ENCODE measurements at regions not wholly inside any gene's neighbourhood (a gene's known extent, or its start where the extent isn't known, plus 50 kb on each side); places are given as distances from the start of the nearest gene placed in this dataset.

DNA sequence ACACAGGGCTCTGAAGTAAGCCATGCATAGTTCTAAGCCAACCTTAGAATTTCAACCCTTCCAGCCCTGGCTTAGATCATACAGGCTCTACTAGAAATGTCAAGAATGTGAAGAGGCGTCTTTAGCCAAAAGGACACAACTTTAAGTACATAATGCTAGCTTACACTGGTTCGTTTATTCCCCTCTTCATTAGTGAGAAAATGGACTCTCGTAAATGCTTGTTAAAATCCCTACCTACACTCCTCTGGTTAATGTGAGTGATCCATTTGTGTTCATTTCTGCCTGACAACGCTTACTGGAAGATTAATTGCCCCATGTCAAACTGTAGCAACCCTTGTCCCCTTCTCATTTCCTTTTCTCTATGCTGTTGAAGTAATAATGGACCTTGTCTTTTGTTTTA, 149.3 kb upstream of the POU5F2 start:
- Histone ChIP-seq H3K36me3 (replicated peaks in 1 of 2; ENCODE audit: control extremely low read depth in 1 of 2, control insufficient read depth in 1 of 2, extremely low read depth in 1 of 2, insufficient read depth in 2 of 2, low read length in 1 of 2) (no peaks in the 10 kb centered on the region), H3K27ac (ENCODE audit: low read length in 2 of 2) (no peak overlapping the region), H3K79me2 (ENCODE audit: control insufficient read depth, insufficient read depth, low read length) (no peaks in the 10 kb centered on the region), H3K9ac (ENCODE audit: low read length) (no peak overlapping the region), H3K4me3 (ENCODE audit: control extremely low read depth in 1 of 5, extremely low read depth in 1 of 5, insufficient read depth in 1 of 5, low read depth in 2 of 5, low read length in 4 of 5) (no peak overlapping the region), H2AFZ (ENCODE audit: insufficient read depth, low read depth, low read length, poor library complexity, severe bottlenecking) (no peak overlapping the region), H3K4me2 (replicated peaks; ENCODE audit: low read depth, low read length, poor library complexity, severe bottlenecking) (no peak overlapping the region), H3K4me1 (ENCODE audit: control insufficient read depth in 2 of 2, insufficient read depth in 2 of 2, low read length in 2 of 2) (peaks cover 0 to 7% of the 10 kb centered on the region in 2 donors), H3K27me3 (replicated peaks in 1 of 4; ENCODE audit: control extremely low read depth in 1 of 4, control insufficient read depth in 3 of 4, insufficient read depth in 4 of 4, low read length in 3 of 4) (no peaks in the 10 kb centered on the region), H3K9me3 (ENCODE audit: control extremely low read depth in 1 of 3, control insufficient read depth in 2 of 3, insufficient read depth in 1 of 3, low read length in 2 of 3) (no peaks in the 10 kb centered on the region), H4K20me1 (ENCODE audit: control insufficient read depth, insufficient read depth, low read length, poor library complexity, severe bottlenecking) (no peaks in the 10 kb centered on the region)
- no CpG with 5 or more reads among the region's 4 CpGs for WGBS (ENCODE audit: insufficient coverage)
- intact Hi-C loops (cut with micrococcal nuclease): no loop called here
- H3K9me3 Mint-ChIP-seq (ENCODE audit: insufficient read depth): no peaks in the 10 kb centered on the region
- DNase-seq (no peak), ATAC-seq (ENCODE audit: low read depth) (no peak)
- no peak overlapping the region for H3K27ac Mint-ChIP-seq
- POLR2A ChIA-PET: no interaction called here
- H3K27me3 Mint-ChIP-seq: no peaks in the 10 kb centered on the region
- peaks cover 13% of the 10 kb centered on the region for H3K4me1 Mint-ChIP-seq
- H3K4me3 Mint-ChIP-seq: no peak overlapping the region
- CTCF ChIA-PET: no interaction called here
- TF ChIP-seq EZH2 (IDR thresholded peaks at IDR 0.05; ENCODE audit: borderline replicate concordance, insufficient read depth, low read depth, low read length, poor library complexity, severe bottlenecking): no peak
- TF ChIP-seq, protein P1, sequence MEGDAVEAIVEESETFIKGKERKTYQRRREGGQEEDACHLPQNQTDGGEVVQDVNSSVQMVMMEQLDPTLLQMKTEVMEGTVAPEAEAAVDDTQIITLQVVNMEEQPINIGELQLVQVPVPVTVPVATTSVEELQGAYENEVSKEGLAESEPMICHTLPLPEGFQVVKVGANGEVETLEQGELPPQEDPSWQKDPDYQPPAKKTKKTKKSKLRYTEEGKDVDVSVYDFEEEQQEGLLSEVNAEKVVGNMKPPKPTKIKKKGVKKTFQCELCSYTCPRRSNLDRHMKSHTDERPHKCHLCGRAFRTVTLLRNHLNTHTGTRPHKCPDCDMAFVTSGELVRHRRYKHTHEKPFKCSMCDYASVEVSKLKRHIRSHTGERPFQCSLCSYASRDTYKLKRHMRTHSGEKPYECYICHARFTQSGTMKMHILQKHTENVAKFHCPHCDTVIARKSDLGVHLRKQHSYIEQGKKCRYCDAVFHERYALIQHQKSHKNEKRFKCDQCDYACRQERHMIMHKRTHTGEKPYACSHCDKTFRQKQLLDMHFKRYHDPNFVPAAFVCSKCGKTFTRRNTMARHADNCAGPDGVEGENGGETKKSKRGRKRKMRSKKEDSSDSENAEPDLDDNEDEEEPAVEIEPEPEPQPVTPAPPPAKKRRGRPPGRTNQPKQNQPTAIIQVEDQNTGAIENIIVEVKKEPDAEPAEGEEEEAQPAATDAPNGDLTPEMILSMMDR (IDR thresholded peaks at IDR 0.05): no peak

DNA sequence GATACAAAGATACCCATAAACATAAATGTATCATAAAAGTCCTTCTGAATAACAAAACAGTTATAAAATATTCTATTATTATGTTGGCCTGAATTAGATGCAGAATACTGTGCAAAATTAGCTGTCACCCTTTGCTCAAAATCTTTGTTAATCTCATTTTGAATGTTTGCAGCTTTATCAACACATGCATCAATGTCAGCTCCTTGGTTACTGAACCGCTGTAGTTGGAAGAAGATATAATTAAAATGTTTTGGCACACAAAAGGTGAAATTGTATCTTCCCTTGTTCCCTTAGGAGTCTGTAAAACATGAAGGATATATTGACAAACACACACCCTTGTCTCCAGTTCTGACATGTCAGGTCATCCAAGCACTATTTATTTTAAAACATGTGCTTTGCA, 146.3 kb upstream of the POU5F2 start:
- DNase-seq (no peak), ATAC-seq (ENCODE audit: low read depth) (no peak)
- intact Hi-C loops (cut with micrococcal nuclease): no loop called here
- TF ChIP-seq, protein P1 (IDR thresholded peaks at IDR 0.05): no peak
- no peak for TF ChIP-seq EZH2 (IDR thresholded peaks at IDR 0.05; ENCODE audit: borderline replicate concordance, insufficient read depth, low read depth, low read length, poor library complexity, severe bottlenecking)
- H2AFZ ChIP-seq (ENCODE audit: insufficient read depth, low read depth, low read length, poor library complexity, severe bottlenecking): no peak overlapping the region
- Mint-ChIP-seq H3K4me1 (peaks cover 20% of the 10 kb centered on the region), H3K4me3 (no peak overlapping the region), H3K27me3 (no peaks in the 10 kb centered on the region), H3K27ac (no peak overlapping the region), H3K9me3 (ENCODE audit: insufficient read depth) (no peaks in the 10 kb centered on the region)
- CTCF ChIA-PET: no interaction called here
- H3K36me3 ChIP-seq (replicated peaks in 1 of 2; ENCODE audit: control extremely low read depth in 1 of 2, control insufficient read depth in 1 of 2, extremely low read depth in 1 of 2, insufficient read depth in 2 of 2, low read length in 1 of 2): no peaks in the 10 kb centered on the region
- H3K4me1 ChIP-seq (ENCODE audit: control insufficient read depth in 2 of 2, insufficient read depth in 2 of 2, low read length in 2 of 2): peaks cover 0 to 12% of the 10 kb centered on the region in 2 donors
- H3K9ac ChIP-seq (ENCODE audit: low read length): peak overlapping the region; percentile 27
- H3K79me2 ChIP-seq (ENCODE audit: control insufficient read depth, insufficient read depth, low read length): no peaks in the 10 kb centered on the region
- H3K4me3 ChIP-seq (ENCODE audit: control extremely low read depth in 1 of 5, extremely low read depth in 1 of 5, insufficient read depth in 1 of 5, low read depth in 2 of 5, low read length in 4 of 5): no peak overlapping the region
- POLR2A ChIA-PET: no interaction called here
- peak overlapping the region; percentile 44 for H3K4me2 ChIP-seq (replicated peaks; ENCODE audit: low read depth, low read length, poor library complexity, severe bottlenecking)
- no CpG with 5 or more reads among the region's 1 CpG for WGBS (ENCODE audit: insufficient coverage)
- no peaks in the 10 kb centered on the region for H3K9me3 ChIP-seq (ENCODE audit: control extremely low read depth in 1 of 3, control insufficient read depth in 2 of 3, insufficient read depth in 1 of 3, low read length in 2 of 3)
- H4K20me1 ChIP-seq (ENCODE audit: control insufficient read depth, insufficient read depth, low read length, poor library complexity, severe bottlenecking): no peaks in the 10 kb centered on the region
- no peak overlapping the region for H3K27ac ChIP-seq (ENCODE audit: low read length in 2 of 2)
- no peaks in the 10 kb centered on the region for H3K27me3 ChIP-seq (replicated peaks in 1 of 4; ENCODE audit: control extremely low read depth in 1 of 4, control insufficient read depth in 3 of 4, insufficient read depth in 4 of 4, low read length in 3 of 4)

Data from B cell (primary cell).